Heart left ventricle (tissue), 13 donors: ENCODE measurements at regions not wholly inside any gene's neighbourhood (a gene's known extent, or its start where the extent isn't known, plus 50 kb on each side); places are given as distances from the start of the nearest gene placed in this dataset.

Experiments
- CTCF ChIP-seq, 12 donors: fragments of 200-600 bp; sonication (generic) in 4 of 12; IDR thresholded peaks; one replicate each; pipeline versions ENCODE4 v1.5.0 to v1.8.0; 2018 to 2022; ENCODE audit warnings: antibody characterized with exemption in 12 of 12, mild to moderate bottlenecking in 5 of 12
- POLR2A ChIP-seq, 2 donors: fragments of 450-650 bp; IDR thresholded peaks; one replicate each; pipeline ENCODE4 v1.6.1; 2017; ENCODE audit warnings: antibody characterized with exemption in 2 of 2, mild to moderate bottlenecking in 2 of 2, moderate library complexity in 2 of 2
- donor health status: ischemic (EF 13 %, LVEDD 7.1; RV severe dilation, severe dysfunction).
- donor health status: DM: no; HTN: yes; CAD: no.
- donor health status: DM: no; HTN: no; CAD: no.
- donor health status: ischemic (EF 25% LVEDD 6.9; RV normal size, moderate dysfunction).
- donor health status: ischemic (EF 25% LVEDD 5.7; RV mildly dilated, moderate dysfunction).
- donor health status: ischemic (EF 35%, LVEDD 5.7; RV mildly dilated, moderate dysfunction).
- donor health status: nonischemic (EF 11% LVEDD 7.7; RV severe dilation, severe dysfunction).
- donor health status: DM: yes; HTN: yes; CAD: no.
- donor health status: PGD.
- donor health status: ischemic (EF 29% LVEDD 5.4; RV normal size, mild dysfunction).
- donor health status: nonischemic (EF 23%, LVEDD 6.1; RV moderate dilation, normal function).

DNA sequence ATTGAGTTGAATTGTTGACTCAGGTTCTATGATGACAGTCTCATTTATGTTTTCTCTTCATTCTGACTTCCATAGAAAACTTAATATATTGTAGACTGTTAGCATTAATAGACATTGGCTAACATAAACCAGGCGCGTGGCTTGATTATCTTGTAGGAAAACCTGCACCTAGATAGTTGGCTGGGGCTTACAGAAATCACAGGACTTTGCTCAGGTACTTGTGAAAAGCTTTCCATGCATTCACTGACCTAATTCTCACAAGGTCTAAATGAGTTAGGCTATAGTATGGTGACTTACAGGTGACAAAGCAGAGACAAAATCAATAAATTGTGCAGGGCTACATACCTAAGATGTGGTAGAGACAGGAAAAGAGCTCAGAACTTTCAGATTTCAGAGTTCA, 212.8 kb downstream of the GPAT3 start:
- TF ChIP-seq CTCF (IDR thresholded peaks at IDR 0.05) (no peak), POLR2A (IDR thresholded peaks at IDR 0.05) (no peak)
